SK-N-SH (cell line): ENCODE measurements at regions not wholly inside any gene's neighbourhood (a gene's known extent, or its start where the extent isn't known, plus 50 kb on each side); places are given as distances from the start of the nearest gene placed in this dataset.

Experiments used
- CTCF ChIA-PET: fragments of 300-600, 350-600 bp; formaldehyde crosslinking; extraction: SDS; loops from one replicate; lab custom pipeline; 2021; lab: Yijun Ruan, JAX
- POLR2A ChIA-PET: fragments of 350-600 bp; sonication (Branson Sonifier 250); formaldehyde crosslinking; extraction: SDS; loops from one replicate; lab custom pipeline; 2020; ENCODE audit warnings: antibody characterized with exemption, inconsistent platforms; lab: Yijun Ruan, JAX
- DNase-seq: peaks from one replicate; pipeline ENCODE4 v3.0.0; 2012
- H2AFZ ChIP-seq: fragments of 200-600 bp; sonication (generic); 2 replicates; pipeline ENCODE4 v1.8.1; 2016; ENCODE audit warnings: antibody characterized with exemption, mild to moderate bottlenecking, low read depth
- H3F3A ChIP-seq: fragments of 200-600 bp; sonication (generic); replicated peaks from 2 replicates; pipeline ENCODE3; 2016; ENCODE audit warnings: antibody characterized with exemption, mild to moderate bottlenecking; ENCODE audit not compliant: insufficient read depth
- H3K27ac ChIP-seq, 2 experiments: fragments of 200-500 bp in 1 of 2; fragments of 200-600 bp in 1 of 2; sonication (Bioruptor generic) in 1 of 2; sonication (generic), shearing (Covaris generic) in 1 of 2; 2 replicates each; pipeline versions ENCODE4 v1.5.1 to v1.6.1; 2014 to 2016; ENCODE audit warnings: low read depth in 2 of 2, inconsistent platforms in 1 of 2, low read length in 1 of 2, mild to moderate bottlenecking in 1 of 2, mixed read lengths in 1 of 2
- H3K27me3 ChIP-seq: fragments of 200-600 bp; sonication (generic), shearing (Covaris generic); 2 replicates; pipeline ENCODE4 v1.6.1; 2016; ENCODE audit warnings: mixed run types; ENCODE audit not compliant: insufficient read depth
- H3K36me3 ChIP-seq, 2 experiments: fragments of 200-500 bp in 1 of 2; fragments of 200-600 bp in 1 of 2; sonication (Bioruptor generic) in 1 of 2; sonication (generic) in 1 of 2; replicated peaks in 1 of 2; 2 replicates each; pipeline versions ENCODE3 to v1.5.1; 2014 to 2016; ENCODE audit warnings: low read length in 1 of 2, mild to moderate bottlenecking in 1 of 2; ENCODE audit not compliant: insufficient read depth in 2 of 2, control insufficient read depth in 1 of 2
- H3K4me1 ChIP-seq, 2 experiments: fragments of 200-500 bp in 1 of 2; fragments of 200-600 bp in 1 of 2; sonication (Bioruptor generic) in 1 of 2; sonication (generic), shearing (Covaris generic) in 1 of 2; 2 replicates each; pipeline versions ENCODE4 v1.5.1 to v1.6.1; 2014 to 2016; ENCODE audit warnings: low read depth in 1 of 2, low read length in 1 of 2, mixed run types in 1 of 2; ENCODE audit not compliant: insufficient read depth in 2 of 2, control insufficient read depth in 1 of 2
- H3K4me2 ChIP-seq: fragments of 200-600 bp; sonication (generic), shearing (Covaris generic); 2 replicates; pipeline ENCODE4 v1.6.1; 2017; ENCODE audit warnings: mixed run types
- H3K4me3 ChIP-seq, 2 experiments: fragments of 200-500 bp in 1 of 2; fragments of 200-600 bp in 1 of 2; sonication (Bioruptor generic) in 1 of 2; sonication (generic), shearing (Covaris generic) in 1 of 2; 2 replicates each; pipeline versions ENCODE4 v1.5.1 to v1.8.1; 2014 to 2016; ENCODE audit warnings: low read depth in 2 of 2, inconsistent platforms in 1 of 2, low read length in 1 of 2, mild to moderate bottlenecking in 1 of 2, mixed read lengths in 1 of 2, moderate library complexity in 1 of 2
- H3K79me2 ChIP-seq: fragments of 200-600 bp; sonication (generic); 2 replicates; pipeline ENCODE4 v1.8.1; 2017; ENCODE audit warnings: mild to moderate bottlenecking; ENCODE audit not compliant: insufficient read depth
- H3K9ac ChIP-seq: fragments of 200-600 bp; sonication (generic); 2 replicates; pipeline ENCODE4 v1.6.1; 2017; ENCODE audit warnings: mixed run types
- H3K9me2 ChIP-seq: fragments of 200-600 bp; sonication (generic); 2 replicates; pipeline ENCODE4 v1.6.1; 2017; ENCODE audit warnings: mixed run types
- H3K9me3 ChIP-seq: fragments of 200-600 bp; sonication (generic); 2 replicates; pipeline ENCODE4 v1.6.1; 2017; ENCODE audit warnings: mixed run types, mild to moderate bottlenecking, moderate library complexity
- H4K20me1 ChIP-seq: fragments of 200-600 bp; sonication (generic); 2 replicates; pipeline ENCODE4 v1.6.1; 2017; ENCODE audit warnings: mild to moderate bottlenecking, mixed run types; ENCODE audit not compliant: insufficient read depth
- ELF1 ChIP-seq: IDR thresholded peaks from 2 replicates; pipeline ENCODE4 v1.4.0; 2012
- FOSL2 ChIP-seq: IDR thresholded peaks from 2 replicates; pipeline ENCODE4 v1.4.0; 2012; ENCODE audit warnings: low read depth, mild to moderate bottlenecking, moderate library complexity, borderline replicate concordance
- GATA2 ChIP-seq: sonication (generic); formaldehyde crosslinking; IDR thresholded peaks from 2 replicates; pipeline ENCODE4 v1.5.0; 2020; ENCODE audit warnings: mild to moderate bottlenecking, missing genetic modification reagents
- JUND ChIP-seq: IDR thresholded peaks from 2 replicates; pipeline ENCODE4 v1.4.0; 2012
- NFIC ChIP-seq: IDR thresholded peaks from 2 replicates; pipeline ENCODE4 v1.4.0; 2012; ENCODE audit warnings: borderline replicate concordance
- RAD21 ChIP-seq: IDR thresholded peaks from 2 replicates; pipeline ENCODE4 v1.6.1; 2012; ENCODE audit warnings: mild to moderate bottlenecking, low read length
- RCOR1 ChIP-seq: fragments of 150-350 bp; IDR thresholded peaks from 2 replicates; pipeline ENCODE4 v1.6.1; 2017; ENCODE audit warnings: antibody characterized with exemption, low read length
- SMC3 ChIP-seq: IDR thresholded peaks from 2 replicates; pipeline ENCODE4 v1.6.1; 2012; ENCODE audit warnings: low read depth, low read length, improper control_type of control experiment
- TAF1 ChIP-seq: IDR thresholded peaks from 2 replicates; pipeline ENCODE4 v1.6.1; 2012; ENCODE audit warnings: low read depth, mild to moderate bottlenecking, low read length, moderate library complexity, borderline replicate concordance
- WGBS: methylation state at CpG from one replicate; pipeline ENCODE4 v1.1.6; 2017; ENCODE audit warnings: low lambda C conversion rate; 5-methylcytosine and 5-hydroxymethylcytosine counted together
- TF ChIP-seq, protein P1 (sequence below): IDR thresholded peaks from 2 replicates; pipeline ENCODE4 v1.6.1; 2012; ENCODE audit warnings: mild to moderate bottlenecking, low read depth, low read length, moderate library complexity
- TF ChIP-seq, protein P2 (sequence below): fragments of 150-350 bp; IDR thresholded peaks from 2 replicates; pipeline ENCODE4 v1.6.1; 2017; ENCODE audit warnings: antibody characterized with exemption, low read length, low read depth, borderline replicate concordance

DNA sequence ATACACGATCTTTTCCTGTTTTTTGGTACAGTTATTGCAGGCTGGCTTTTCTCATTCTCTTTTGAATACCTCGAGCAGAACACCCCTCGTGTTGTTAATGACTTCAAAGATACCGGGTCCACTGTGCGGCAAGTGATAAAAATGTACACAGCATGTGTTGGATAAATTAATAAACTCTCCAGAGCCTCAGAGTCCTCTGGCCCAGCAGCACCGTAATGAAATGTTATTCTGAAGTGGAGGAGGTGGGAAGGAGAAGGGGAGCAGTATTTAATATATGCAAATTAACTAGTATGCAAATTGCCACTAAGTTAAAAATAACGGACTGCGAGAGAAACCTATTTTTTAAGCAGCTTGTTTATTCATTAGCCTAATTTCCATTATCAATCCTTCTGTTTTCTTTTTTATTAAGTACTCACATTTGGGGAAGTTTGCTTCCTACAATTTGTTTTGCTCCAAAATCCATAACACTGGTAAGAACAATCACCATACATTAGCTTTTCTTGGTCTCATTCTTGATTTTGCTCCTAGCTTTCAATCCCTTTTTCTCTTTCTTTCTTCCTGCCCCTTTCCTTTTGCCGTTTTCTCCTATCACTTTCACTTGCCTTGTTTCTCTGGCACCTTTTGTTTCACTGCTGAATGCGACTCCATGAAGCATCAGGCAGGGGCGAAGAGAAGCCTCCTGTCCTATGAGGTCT, 462.3 kb upstream of the PPP2R3A start:
- Histone ChIP-seq H3K9ac (no peak overlapping the region), H3K4me2 (no peak overlapping the region), H2AFZ (no peak overlapping the region), H3K9me2 (no peaks in the 10 kb centered on the region), H3K9me3 (no peaks in the 10 kb centered on the region), H3K27me3 (no peaks in the 10 kb centered on the region), H3K27ac (no peak overlapping the region), H3K4me3 (no peak overlapping the region), H3F3A (no peaks in the 10 kb centered on the region), H3K36me3 (no peaks in the 10 kb centered on the region)
- 50% methylated on average over 11 of the region's 11 CpGs for WGBS
- DNase-seq: no peak
- ChIA-PET CTCF (interaction anchor here (0.6 to 4.0 kb wide), 23 partner anchors 9 to 912 kb away, joined by 3 to 103 read pairs (median 3); partner anchors contain the start of genes EPHB1 and KY), POLR2A (no interaction called here)
- no peak for TF ChIP-seq TAF1
- TF ChIP-seq ELF1: no peak
- TF ChIP-seq GATA2: no peak
- TF ChIP-seq, protein P1, sequence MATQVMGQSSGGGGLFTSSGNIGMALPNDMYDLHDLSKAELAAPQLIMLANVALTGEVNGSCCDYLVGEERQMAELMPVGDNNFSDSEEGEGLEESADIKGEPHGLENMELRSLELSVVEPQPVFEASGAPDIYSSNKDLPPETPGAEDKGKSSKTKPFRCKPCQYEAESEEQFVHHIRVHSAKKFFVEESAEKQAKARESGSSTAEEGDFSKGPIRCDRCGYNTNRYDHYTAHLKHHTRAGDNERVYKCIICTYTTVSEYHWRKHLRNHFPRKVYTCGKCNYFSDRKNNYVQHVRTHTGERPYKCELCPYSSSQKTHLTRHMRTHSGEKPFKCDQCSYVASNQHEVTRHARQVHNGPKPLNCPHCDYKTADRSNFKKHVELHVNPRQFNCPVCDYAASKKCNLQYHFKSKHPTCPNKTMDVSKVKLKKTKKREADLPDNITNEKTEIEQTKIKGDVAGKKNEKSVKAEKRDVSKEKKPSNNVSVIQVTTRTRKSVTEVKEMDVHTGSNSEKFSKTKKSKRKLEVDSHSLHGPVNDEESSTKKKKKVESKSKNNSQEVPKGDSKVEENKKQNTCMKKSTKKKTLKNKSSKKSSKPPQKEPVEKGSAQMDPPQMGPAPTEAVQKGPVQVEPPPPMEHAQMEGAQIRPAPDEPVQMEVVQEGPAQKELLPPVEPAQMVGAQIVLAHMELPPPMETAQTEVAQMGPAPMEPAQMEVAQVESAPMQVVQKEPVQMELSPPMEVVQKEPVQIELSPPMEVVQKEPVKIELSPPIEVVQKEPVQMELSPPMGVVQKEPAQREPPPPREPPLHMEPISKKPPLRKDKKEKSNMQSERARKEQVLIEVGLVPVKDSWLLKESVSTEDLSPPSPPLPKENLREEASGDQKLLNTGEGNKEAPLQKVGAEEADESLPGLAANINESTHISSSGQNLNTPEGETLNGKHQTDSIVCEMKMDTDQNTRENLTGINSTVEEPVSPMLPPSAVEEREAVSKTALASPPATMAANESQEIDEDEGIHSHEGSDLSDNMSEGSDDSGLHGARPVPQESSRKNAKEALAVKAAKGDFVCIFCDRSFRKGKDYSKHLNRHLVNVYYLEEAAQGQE: no peak
- TF ChIP-seq JUND: no peak
- TF ChIP-seq SMC3: no peak
- no peak for TF ChIP-seq RCOR1
- TF ChIP-seq, protein P2, sequence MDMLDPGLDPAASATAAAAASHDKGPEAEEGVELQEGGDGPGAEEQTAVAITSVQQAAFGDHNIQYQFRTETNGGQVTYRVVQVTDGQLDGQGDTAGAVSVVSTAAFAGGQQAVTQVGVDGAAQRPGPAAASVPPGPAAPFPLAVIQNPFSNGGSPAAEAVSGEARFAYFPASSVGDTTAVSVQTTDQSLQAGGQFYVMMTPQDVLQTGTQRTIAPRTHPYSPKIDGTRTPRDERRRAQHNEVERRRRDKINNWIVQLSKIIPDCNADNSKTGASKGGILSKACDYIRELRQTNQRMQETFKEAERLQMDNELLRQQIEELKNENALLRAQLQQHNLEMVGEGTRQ: no peak
- no peak for TF ChIP-seq NFIC
- TF ChIP-seq FOSL2: no peak
- no peak for TF ChIP-seq RAD21
- TF ChIP-seq, all 33 proteins: peak for 0
- H3K4me1 ChIP-seq: no peaks in the 10 kb centered on the region
- H4K20me1 ChIP-seq: no peaks in the 10 kb centered on the region
- no peaks in the 10 kb centered on the region for H3K79me2 ChIP-seq
